ENCODE measurements at regions not wholly inside any gene's neighbourhood (a gene's known extent, or its start where the extent isn't known, plus 50 kb on each side); places are given as distances from the start of the nearest gene placed in this dataset.

DNA sequence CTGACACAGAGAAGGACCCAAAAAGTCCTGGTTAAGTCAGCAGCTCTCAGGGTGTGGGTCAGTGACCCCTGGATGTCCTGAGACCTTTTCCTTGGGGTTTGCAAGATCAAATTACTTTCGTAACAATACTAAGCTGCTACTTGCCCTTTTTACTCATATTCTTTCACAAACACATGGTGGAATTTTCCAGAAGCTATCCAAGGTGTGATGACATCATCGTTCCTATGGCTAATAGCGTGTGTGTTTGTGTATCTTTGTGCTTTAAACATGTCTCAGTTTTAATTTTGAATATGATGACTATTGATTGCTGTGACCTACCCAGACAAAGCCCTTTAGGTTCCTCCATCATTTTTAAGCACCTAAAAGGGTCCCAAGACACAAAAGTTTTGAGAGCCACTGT is 176.2 kb downstream of the PHETA1 start:
- TF ChIP-seq, protein P1, sequence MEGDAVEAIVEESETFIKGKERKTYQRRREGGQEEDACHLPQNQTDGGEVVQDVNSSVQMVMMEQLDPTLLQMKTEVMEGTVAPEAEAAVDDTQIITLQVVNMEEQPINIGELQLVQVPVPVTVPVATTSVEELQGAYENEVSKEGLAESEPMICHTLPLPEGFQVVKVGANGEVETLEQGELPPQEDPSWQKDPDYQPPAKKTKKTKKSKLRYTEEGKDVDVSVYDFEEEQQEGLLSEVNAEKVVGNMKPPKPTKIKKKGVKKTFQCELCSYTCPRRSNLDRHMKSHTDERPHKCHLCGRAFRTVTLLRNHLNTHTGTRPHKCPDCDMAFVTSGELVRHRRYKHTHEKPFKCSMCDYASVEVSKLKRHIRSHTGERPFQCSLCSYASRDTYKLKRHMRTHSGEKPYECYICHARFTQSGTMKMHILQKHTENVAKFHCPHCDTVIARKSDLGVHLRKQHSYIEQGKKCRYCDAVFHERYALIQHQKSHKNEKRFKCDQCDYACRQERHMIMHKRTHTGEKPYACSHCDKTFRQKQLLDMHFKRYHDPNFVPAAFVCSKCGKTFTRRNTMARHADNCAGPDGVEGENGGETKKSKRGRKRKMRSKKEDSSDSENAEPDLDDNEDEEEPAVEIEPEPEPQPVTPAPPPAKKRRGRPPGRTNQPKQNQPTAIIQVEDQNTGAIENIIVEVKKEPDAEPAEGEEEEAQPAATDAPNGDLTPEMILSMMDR (IDR thresholded peaks at IDR 0.05): no peak
- TF ChIP-seq EP300 (IDR thresholded peaks at IDR 0.05): no peak

All from sigmoid colon (tissue), 4 donors.